WTC11 (cell line): ENCODE measurements at regions not wholly inside any gene's neighbourhood (a gene's known extent, or its start where the extent isn't known, plus 50 kb on each side); places are given as distances from the start of the nearest gene placed in this dataset.

Experiments
- ATAC-seq: fragments of 200-7000 bp; cut with Tn5 transposase; 2 replicates; pipeline ENCODE4 v1.10.0; 2021; ENCODE audit warnings: mild to moderate bottlenecking, moderate library complexity
- CTCF ChIA-PET: fragments of 300-600 bp; sonication (Branson Sonifier 250); formaldehyde crosslinking; loops from one replicate; lab custom pipeline; 2021; ENCODE audit warnings: antibody characterized with exemption; lab: Charles Lee
- POLR2A ChIA-PET: fragments of 350-600 bp; sonication (Branson Sonifier 250); formaldehyde crosslinking; loops from one replicate; lab custom pipeline; 2021; ENCODE audit warnings: antibody characterized with exemption; lab: Charles Lee
- DNase-seq: peaks from one replicate; pipeline ENCODE4 v3.0.0; 2021; ENCODE audit warnings: low spot score
- H3K27ac Mint-ChIP-seq: 2 replicates; pipeline ENCODE4 v1.8.0; 2021; ENCODE audit warnings: mixed read lengths
- H3K27me3 Mint-ChIP-seq: 2 replicates; pipeline ENCODE4 v1.8.0; 2021; ENCODE audit warnings: low read depth, mild to moderate bottlenecking, moderate library complexity, mixed read lengths
- H3K36me3 Mint-ChIP-seq: 2 replicates; pipeline ENCODE4 v1.8.0; 2021; ENCODE audit warnings: mixed read lengths
- H3K4me1 Mint-ChIP-seq: 2 replicates; pipeline ENCODE4 v1.8.0; 2022; ENCODE audit warnings: mixed read lengths
- H3K4me3 Mint-ChIP-seq: 2 replicates; pipeline ENCODE4 v1.8.0; 2021; ENCODE audit warnings: mild to moderate bottlenecking, moderate library complexity, mixed read lengths
- H3K9me3 Mint-ChIP-seq: 2 replicates; pipeline ENCODE4 v1.8.0; 2021; ENCODE audit warnings: mixed read lengths
- GRHL2 ChIP-seq: fragments of 250-450 bp; sonication (Bioruptor Pico); IDR thresholded peaks from 2 replicates; pipeline ENCODE4 v1.8.0; 2022; ENCODE audit warnings: mild to moderate bottlenecking, moderate library complexity; ENCODE audit not compliant: insufficient replicate concordance, severe bottlenecking
- HMGA2 ChIP-seq: fragments of 250-450 bp; sonication (Bioruptor Pico); IDR thresholded peaks from 2 replicates; pipeline ENCODE4 v1.4.0; 2021; ENCODE audit warnings: mild to moderate bottlenecking, moderate library complexity
- IRF2 ChIP-seq: sonication (generic); formaldehyde crosslinking; IDR thresholded peaks from 2 replicates; pipeline ENCODE4 v1.8.0; 2022; ENCODE audit warnings: low read depth, missing genetic modification reagents, borderline replicate concordance
- JAZF1 ChIP-seq: fragments of 250-450 bp; sonication (Bioruptor Pico); IDR thresholded peaks from 2 replicates; pipeline ENCODE4 v1.9.0; 2021; ENCODE audit warnings: moderate library complexity, mild to moderate bottlenecking, inconsistent platforms
- KAT7 ChIP-seq: sonication (generic); formaldehyde crosslinking; IDR thresholded peaks from 2 replicates; pipeline ENCODE4 v1.8.1; 2023; ENCODE audit warnings: missing genetic modification reagents, mild to moderate bottlenecking, borderline replicate concordance
- MYBL2 ChIP-seq: sonication (generic); formaldehyde crosslinking; IDR thresholded peaks from 2 replicates; pipeline ENCODE4 v1.8.1; 2023; ENCODE audit warnings: mild to moderate bottlenecking, moderate library complexity, missing genetic modification reagents
- NR1H2 ChIP-seq: sonication (generic); formaldehyde crosslinking; IDR thresholded peaks from 2 replicates; pipeline ENCODE4 v1.9.0; 2021; ENCODE audit warnings: mild to moderate bottlenecking, moderate library complexity, missing genetic modification reagents
- PRRX2 ChIP-seq: fragments of 250-450 bp; sonication (Bioruptor Pico); IDR thresholded peaks from 2 replicates; pipeline ENCODE4 v1.8.0; 2021; ENCODE audit warnings: mild to moderate bottlenecking
- SMAD4 ChIP-seq: sonication (generic); formaldehyde crosslinking; IDR thresholded peaks from 2 replicates; pipeline ENCODE4 v1.8.0; 2022; ENCODE audit warnings: mild to moderate bottlenecking, missing genetic modification reagents
- USF2 ChIP-seq: sonication (generic); formaldehyde crosslinking; IDR thresholded peaks from 2 replicates; pipeline ENCODE4 v1.8.1; 2023; ENCODE audit warnings: mild to moderate bottlenecking, missing genetic modification reagents, moderate library complexity
- ZNF138 ChIP-seq: sonication (generic); formaldehyde crosslinking; conservative IDR thresholded peaks from 2 replicates; pipeline ENCODE4 v1.8.1; 2022; ENCODE audit warnings: mild to moderate bottlenecking, moderate library complexity, missing genetic modification reagents
- ZNF263 ChIP-seq: sonication (generic); formaldehyde crosslinking; IDR thresholded peaks from 2 replicates; pipeline ENCODE4 v1.8.1; 2022; ENCODE audit warnings: low read depth, mild to moderate bottlenecking, moderate library complexity, missing genetic modification reagents
- ZNF281 ChIP-seq: sonication (generic); formaldehyde crosslinking; IDR thresholded peaks from 2 replicates; pipeline ENCODE4 v1.8.0; 2023; ENCODE audit warnings: mild to moderate bottlenecking, missing genetic modification reagents
- ZNF671 ChIP-seq: fragments of 250-450 bp; sonication (Bioruptor Pico); IDR thresholded peaks from 2 replicates; pipeline ENCODE4 v1.8.0; 2021; ENCODE audit warnings: mild to moderate bottlenecking
- TF ChIP-seq, protein P1 (sequence below): sonication (generic); formaldehyde crosslinking; IDR thresholded peaks from 2 replicates; pipeline ENCODE4 v1.8.1; 2022; ENCODE audit warnings: low read depth, mild to moderate bottlenecking, moderate library complexity, missing genetic modification reagents, borderline replicate concordance
- TF ChIP-seq, protein P2 (sequence below): sonication (generic); formaldehyde crosslinking; IDR thresholded peaks from 2 replicates; pipeline ENCODE4 v1.8.1; 2022; ENCODE audit warnings: mild to moderate bottlenecking, moderate library complexity, missing genetic modification reagents
- TF ChIP-seq, protein P3 (sequence below): sonication (generic); formaldehyde crosslinking; conservative IDR thresholded peaks from 2 replicates; pipeline ENCODE4 v1.8.1; 2023; ENCODE audit warnings: mild to moderate bottlenecking, low read depth, missing genetic modification reagents, moderate library complexity
- TF ChIP-seq, protein P4 (sequence below): fragments of 250-450 bp; sonication (Bioruptor Pico); IDR thresholded peaks from 2 replicates; pipeline ENCODE4 v1.9.0; 2021; ENCODE audit warnings: mild to moderate bottlenecking
- TF ChIP-seq, protein P5 (sequence below): sonication (generic); formaldehyde crosslinking; IDR thresholded peaks from 2 replicates; pipeline ENCODE4 v1.8.1; 2023; ENCODE audit warnings: mild to moderate bottlenecking, moderate library complexity, missing genetic modification reagents

- Mint-ChIP-seq H3K36me3 (no peaks in the 10 kb centered on the region), H3K4me3 (no peak overlapping the region), H3K27me3 (no peaks in the 10 kb centered on the region), H3K9me3 (peaks cover 27% of the 10 kb centered on the region), H3K27ac (no peak overlapping the region), H3K4me1 (no peaks in the 10 kb centered on the region)
- ATAC-seq (no peak), DNase-seq (no peak)
- TF ChIP-seq, protein P1, sequence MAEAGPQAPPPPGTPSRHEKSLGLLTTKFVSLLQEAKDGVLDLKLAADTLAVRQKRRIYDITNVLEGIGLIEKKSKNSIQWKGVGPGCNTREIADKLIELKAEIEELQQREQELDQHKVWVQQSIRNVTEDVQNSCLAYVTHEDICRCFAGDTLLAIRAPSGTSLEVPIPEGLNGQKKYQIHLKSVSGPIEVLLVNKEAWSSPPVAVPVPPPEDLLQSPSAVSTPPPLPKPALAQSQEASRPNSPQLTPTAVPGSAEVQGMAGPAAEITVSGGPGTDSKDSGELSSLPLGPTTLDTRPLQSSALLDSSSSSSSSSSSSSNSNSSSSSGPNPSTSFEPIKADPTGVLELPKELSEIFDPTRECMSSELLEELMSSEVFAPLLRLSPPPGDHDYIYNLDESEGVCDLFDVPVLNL = no peak
- no peak for TF ChIP-seq SMAD4 (CRISPR knock-in tag)
- TF ChIP-seq GRHL2 (CRISPR knock-in tag) = no peak
- TF ChIP-seq KAT7 (CRISPR knock-in tag) = no peak
- no peak for TF ChIP-seq USF2 (CRISPR knock-in tag)
- no peak for TF ChIP-seq ZNF138
- TF ChIP-seq, protein P2, sequence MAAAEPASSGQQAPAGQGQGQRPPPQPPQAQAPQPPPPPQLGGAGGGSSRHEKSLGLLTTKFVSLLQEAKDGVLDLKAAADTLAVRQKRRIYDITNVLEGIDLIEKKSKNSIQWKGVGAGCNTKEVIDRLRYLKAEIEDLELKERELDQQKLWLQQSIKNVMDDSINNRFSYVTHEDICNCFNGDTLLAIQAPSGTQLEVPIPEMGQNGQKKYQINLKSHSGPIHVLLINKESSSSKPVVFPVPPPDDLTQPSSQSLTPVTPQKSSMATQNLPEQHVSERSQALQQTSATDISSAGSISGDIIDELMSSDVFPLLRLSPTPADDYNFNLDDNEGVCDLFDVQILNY (CRISPR knock-in tag) = no peak
- TF ChIP-seq NR1H2 (CRISPR knock-in tag) = no peak
- TF ChIP-seq, protein P3, sequence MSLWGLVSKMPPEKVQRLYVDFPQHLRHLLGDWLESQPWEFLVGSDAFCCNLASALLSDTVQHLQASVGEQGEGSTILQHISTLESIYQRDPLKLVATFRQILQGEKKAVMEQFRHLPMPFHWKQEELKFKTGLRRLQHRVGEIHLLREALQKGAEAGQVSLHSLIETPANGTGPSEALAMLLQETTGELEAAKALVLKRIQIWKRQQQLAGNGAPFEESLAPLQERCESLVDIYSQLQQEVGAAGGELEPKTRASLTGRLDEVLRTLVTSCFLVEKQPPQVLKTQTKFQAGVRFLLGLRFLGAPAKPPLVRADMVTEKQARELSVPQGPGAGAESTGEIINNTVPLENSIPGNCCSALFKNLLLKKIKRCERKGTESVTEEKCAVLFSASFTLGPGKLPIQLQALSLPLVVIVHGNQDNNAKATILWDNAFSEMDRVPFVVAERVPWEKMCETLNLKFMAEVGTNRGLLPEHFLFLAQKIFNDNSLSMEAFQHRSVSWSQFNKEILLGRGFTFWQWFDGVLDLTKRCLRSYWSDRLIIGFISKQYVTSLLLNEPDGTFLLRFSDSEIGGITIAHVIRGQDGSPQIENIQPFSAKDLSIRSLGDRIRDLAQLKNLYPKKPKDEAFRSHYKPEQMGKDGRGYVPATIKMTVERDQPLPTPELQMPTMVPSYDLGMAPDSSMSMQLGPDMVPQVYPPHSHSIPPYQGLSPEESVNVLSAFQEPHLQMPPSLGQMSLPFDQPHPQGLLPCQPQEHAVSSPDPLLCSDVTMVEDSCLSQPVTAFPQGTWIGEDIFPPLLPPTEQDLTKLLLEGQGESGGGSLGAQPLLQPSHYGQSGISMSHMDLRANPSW (CRISPR knock-in tag) = no peak
- TF ChIP-seq IRF2 (CRISPR knock-in tag) = no peak
- CTCF ChIA-PET = no interaction called here
- POLR2A ChIA-PET = no interaction called here
Observed at GRCh38 chr5:17930346-17930745, 296.1 kb downstream of the TAF11L14 start.

DNA sequence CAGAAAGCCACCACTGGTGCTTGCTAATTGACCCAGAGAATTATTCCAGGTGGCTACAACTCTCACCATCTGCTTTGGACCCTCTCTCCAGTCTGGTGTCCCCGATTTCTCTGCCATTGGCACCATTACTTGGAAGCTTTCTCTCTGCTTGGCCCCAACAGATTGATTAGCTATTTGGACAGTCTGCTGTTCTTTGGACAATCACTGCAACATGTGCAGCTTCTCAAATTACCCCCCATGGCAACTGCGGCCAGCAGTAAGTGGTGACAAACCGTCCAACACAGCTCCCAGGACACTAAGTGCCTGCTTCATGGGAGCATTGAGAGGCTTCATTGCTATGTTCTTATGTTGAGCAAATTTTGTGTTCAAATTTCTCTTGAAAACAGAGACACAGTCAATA, 309.8 kb downstream of the TAF11L14 start:
- ChIA-PET CTCF (no interaction called here), POLR2A (no interaction called here)
- no peak for ATAC-seq
- Mint-ChIP-seq H3K4me1 (no peaks in the 10 kb centered on the region), H3K27ac (no peak overlapping the region), H3K27me3 (no peaks in the 10 kb centered on the region), H3K36me3 (peaks cover 7% of the 10 kb centered on the region; the same call in 1 of the 2 replicates), H3K4me3 (no peak overlapping the region), H3K9me3 (peaks cover 30% of the 10 kb centered on the region)
- no peak for DNase-seq
- TF ChIP-seq ZNF671 = no peak
- TF ChIP-seq, protein P4, sequence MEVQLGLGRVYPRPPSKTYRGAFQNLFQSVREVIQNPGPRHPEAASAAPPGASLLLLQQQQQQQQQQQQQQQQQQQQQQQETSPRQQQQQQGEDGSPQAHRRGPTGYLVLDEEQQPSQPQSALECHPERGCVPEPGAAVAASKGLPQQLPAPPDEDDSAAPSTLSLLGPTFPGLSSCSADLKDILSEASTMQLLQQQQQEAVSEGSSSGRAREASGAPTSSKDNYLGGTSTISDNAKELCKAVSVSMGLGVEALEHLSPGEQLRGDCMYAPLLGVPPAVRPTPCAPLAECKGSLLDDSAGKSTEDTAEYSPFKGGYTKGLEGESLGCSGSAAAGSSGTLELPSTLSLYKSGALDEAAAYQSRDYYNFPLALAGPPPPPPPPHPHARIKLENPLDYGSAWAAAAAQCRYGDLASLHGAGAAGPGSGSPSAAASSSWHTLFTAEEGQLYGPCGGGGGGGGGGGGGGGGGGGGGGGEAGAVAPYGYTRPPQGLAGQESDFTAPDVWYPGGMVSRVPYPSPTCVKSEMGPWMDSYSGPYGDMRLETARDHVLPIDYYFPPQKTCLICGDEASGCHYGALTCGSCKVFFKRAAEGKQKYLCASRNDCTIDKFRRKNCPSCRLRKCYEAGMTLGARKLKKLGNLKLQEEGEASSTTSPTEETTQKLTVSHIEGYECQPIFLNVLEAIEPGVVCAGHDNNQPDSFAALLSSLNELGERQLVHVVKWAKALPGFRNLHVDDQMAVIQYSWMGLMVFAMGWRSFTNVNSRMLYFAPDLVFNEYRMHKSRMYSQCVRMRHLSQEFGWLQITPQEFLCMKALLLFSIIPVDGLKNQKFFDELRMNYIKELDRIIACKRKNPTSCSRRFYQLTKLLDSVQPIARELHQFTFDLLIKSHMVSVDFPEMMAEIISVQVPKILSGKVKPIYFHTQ (CRISPR knock-in tag) = no peak
- no peak for TF ChIP-seq ZNF263 (CRISPR knock-in tag)
- TF ChIP-seq JAZF1 = no peak
- TF ChIP-seq MYBL2 = no peak
- no peak for TF ChIP-seq PRRX2 (CRISPR knock-in tag)
- no peak for TF ChIP-seq HMGA2 (CRISPR knock-in tag)
- TF ChIP-seq, protein P5, sequence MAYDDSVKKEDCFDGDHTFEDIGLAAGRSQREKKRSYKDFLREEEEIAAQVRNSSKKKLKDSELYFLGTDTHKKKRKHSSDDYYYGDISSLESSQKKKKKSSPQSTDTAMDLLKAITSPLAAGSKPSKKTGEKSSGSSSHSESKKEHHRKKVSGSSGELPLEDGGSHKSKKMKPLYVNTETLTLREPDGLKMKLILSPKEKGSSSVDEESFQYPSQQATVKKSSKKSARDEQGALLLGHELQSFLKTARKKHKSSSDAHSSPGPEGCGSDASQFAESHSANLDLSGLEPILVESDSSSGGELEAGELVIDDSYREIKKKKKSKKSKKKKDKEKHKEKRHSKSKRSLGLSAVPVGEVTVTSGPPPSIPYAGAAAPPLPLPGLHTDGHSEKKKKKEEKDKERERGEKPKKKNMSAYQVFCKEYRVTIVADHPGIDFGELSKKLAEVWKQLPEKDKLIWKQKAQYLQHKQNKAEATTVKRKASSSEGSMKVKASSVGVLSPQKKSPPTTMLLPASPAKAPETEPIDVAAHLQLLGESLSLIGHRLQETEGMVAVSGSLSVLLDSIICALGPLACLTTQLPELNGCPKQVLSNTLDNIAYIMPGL (CRISPR knock-in tag) = no peak
- TF ChIP-seq ZNF281 (CRISPR knock-in tag) = no peak
